CD8-positive, alpha-beta memory T cell (primary cell): ENCODE measurements at regions not wholly inside any gene's neighbourhood (a gene's known extent, or its start where the extent isn't known, plus 50 kb on each side); places are given as distances from the start of the nearest gene placed in this dataset.

ENCODE experiments used
- CTCF ChIA-PET: fragments of 350-600 bp; sonication (Branson Sonifier 250); formaldehyde crosslinking; loops from one replicate; lab custom pipeline; 2021; ENCODE audit warnings: antibody characterized with exemption; lab: Charles Lee
- POLR2A ChIA-PET: fragments of 350-600 bp; sonication (Branson Sonifier 250); formaldehyde crosslinking; loops from one replicate; lab custom pipeline; 2021; ENCODE audit warnings: antibody characterized with exemption; lab: Charles Lee
- DNase-seq, 5 donors: peaks; one replicate each; pipeline versions ENCODE4 v3.0.0 to v3.0.0-alpha.2; 2020 to 2022; ENCODE audit warnings: mixed read lengths in 1 of 5
- H3K27ac ChIP-seq: one replicate; pipeline ENCODE4 v1.7.0; 2013; ENCODE audit warnings: low read depth, mild to moderate bottlenecking, low read length, moderate library complexity
- H3K27me3 ChIP-seq: 2 replicates; pipeline ENCODE4 v1.7.0; 2013; ENCODE audit warnings: low read length, mild to moderate bottlenecking; ENCODE audit not compliant: insufficient read depth, poor library complexity, severe bottlenecking
- H3K36me3 ChIP-seq: 2 replicates; pipeline ENCODE4 v1.7.0; 2013; ENCODE audit warnings: mild to moderate bottlenecking, low read length, moderate library complexity; ENCODE audit not compliant: insufficient read depth
- H3K4me1 ChIP-seq: 2 replicates; pipeline ENCODE4 v1.7.0; 2013; ENCODE audit warnings: mild to moderate bottlenecking, low read length, moderate library complexity; ENCODE audit not compliant: insufficient read depth
- H3K4me3 ChIP-seq: 2 replicates; pipeline ENCODE4 v1.7.0; 2013; ENCODE audit warnings: mild to moderate bottlenecking, low read length
- H3K9me3 ChIP-seq: 2 replicates; pipeline ENCODE4 v1.7.0; 2013; ENCODE audit warnings: mild to moderate bottlenecking, low read length
- H3K27ac Mint-ChIP-seq, 8 donors: one replicate each; pipeline ENCODE4 v1.8.0; 2020 to 2021; ENCODE audit warnings: mixed read lengths in 8 of 8, mild to moderate bottlenecking in 6 of 8, inconsistent platforms in 3 of 8, moderate library complexity in 3 of 8
- H3K27me3 Mint-ChIP-seq, 2 donors: one replicate each; pipeline ENCODE4 v1.8.0; 2020 to 2021; ENCODE audit warnings: mixed read lengths in 2 of 2, mild to moderate bottlenecking in 1 of 2, moderate library complexity in 1 of 2
- H3K36me3 Mint-ChIP-seq, 3 donors: one replicate each; pipeline ENCODE4 v1.8.0; 2020 to 2021; ENCODE audit warnings: mixed read lengths in 3 of 3, inconsistent platforms in 1 of 3, mild to moderate bottlenecking in 1 of 3
- H3K4me1 Mint-ChIP-seq, 3 donors: one replicate each; pipeline ENCODE4 v1.8.0; 2020 to 2021; ENCODE audit warnings: mixed read lengths in 3 of 3, inconsistent platforms in 1 of 3, mild to moderate bottlenecking in 1 of 3
- H3K4me3 Mint-ChIP-seq, 7 donors: one replicate each; pipeline ENCODE4 v1.8.0; 2020 to 2021; ENCODE audit warnings: mixed read lengths in 7 of 7, mild to moderate bottlenecking in 6 of 7, moderate library complexity in 4 of 7, inconsistent platforms in 2 of 7
- H3K9me3 Mint-ChIP-seq, 5 donors: one replicate each; pipeline ENCODE4 v1.8.0; 2020 to 2022; ENCODE audit warnings: mixed read lengths in 5 of 5, mild to moderate bottlenecking in 3 of 5, moderate library complexity in 2 of 5, inconsistent platforms in 1 of 5

DNA sequence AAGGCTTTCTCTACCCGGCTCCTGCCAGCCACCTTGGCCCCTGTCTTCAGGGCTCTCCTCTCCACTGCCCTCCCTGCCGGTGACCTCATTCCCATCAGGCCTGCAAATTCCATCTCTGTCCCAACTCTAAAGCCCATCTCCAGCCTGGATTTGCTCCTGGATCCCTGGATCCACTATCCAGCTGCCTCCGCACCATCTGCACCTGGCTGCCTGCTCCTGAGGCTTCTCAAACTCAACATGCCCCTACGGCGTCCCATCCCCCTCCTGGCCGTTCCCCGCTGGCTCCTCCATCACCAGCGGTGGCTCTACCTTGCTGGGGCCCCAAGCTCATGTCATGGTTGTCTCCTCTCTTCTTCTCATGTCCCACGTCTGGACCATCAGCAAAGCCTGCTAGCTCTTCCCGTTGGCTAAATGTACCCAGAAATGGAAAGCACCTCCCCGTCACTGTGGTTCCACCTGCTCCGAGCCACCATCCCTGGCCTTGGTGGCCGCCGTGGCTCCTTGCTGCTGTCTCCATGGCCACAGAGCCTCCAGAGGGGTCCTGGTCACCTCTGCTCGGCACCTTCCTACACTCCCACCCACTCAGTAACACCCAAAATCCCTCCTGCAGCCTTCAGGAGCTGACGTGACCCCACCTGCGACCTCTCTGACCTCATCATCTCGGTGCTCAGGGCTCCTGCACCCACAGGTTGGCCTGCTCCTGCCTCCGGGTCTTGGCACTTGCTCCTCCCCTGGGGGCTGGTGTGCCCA is 58.5 kb downstream of the ADRA2C start:
- Histone ChIP-seq H3K27me3 (no peaks in the 10 kb centered on the region), H3K27ac (no peak overlapping the region), H3K4me3 (no peak overlapping the region), H3K4me1 (no peaks in the 10 kb centered on the region), H3K9me3 (no peaks in the 10 kb centered on the region), H3K36me3 (no peaks in the 10 kb centered on the region)
- ChIA-PET CTCF (no interaction called here), POLR2A (no interaction called here)
- no peaks in the 10 kb centered on the region for H3K4me1 Mint-ChIP-seq
- DNase-seq, result no peak
- H3K4me3 Mint-ChIP-seq, result no peak overlapping the region
- H3K9me3 Mint-ChIP-seq, result peaks cover 0 to 4% (median 0%) of the 10 kb centered on the region in 5 donors
- no peaks in the 10 kb centered on the region for H3K36me3 Mint-ChIP-seq
- H3K27me3 Mint-ChIP-seq, result peaks cover 3% of the 10 kb centered on the region in 2 donors
- no peak overlapping the region for H3K27ac Mint-ChIP-seq

- Mint-ChIP-seq H3K9me3 (peaks cover 0 to 4% (median 0%) of the 10 kb centered on the region in 5 donors), H3K27ac (no peak overlapping the region), H3K27me3 (peaks cover 3 to 6% of the 10 kb centered on the region in 2 donors), H3K4me1 (no peaks in the 10 kb centered on the region), H3K36me3 (no peaks in the 10 kb centered on the region), H3K4me3 (no peak overlapping the region)
- Histone ChIP-seq H3K27me3 (no peaks in the 10 kb centered on the region), H3K36me3 (no peaks in the 10 kb centered on the region), H3K9me3 (no peaks in the 10 kb centered on the region), H3K4me1 (no peaks in the 10 kb centered on the region), H3K4me3 (no peak overlapping the region), H3K27ac (no peak overlapping the region)
- no peak for DNase-seq
- CTCF ChIA-PET, result no interaction called here
- POLR2A ChIA-PET, result no interaction called here
Measured at GRCh38 chr4:3825530-3825929, 59.3 kb downstream of the ADRA2C start.

- H3K36me3 ChIP-seq, result no peaks in the 10 kb centered on the region
- no peak overlapping the region for H3K4me3 ChIP-seq
- no peaks in the 10 kb centered on the region for H3K9me3 ChIP-seq
- no peaks in the 10 kb centered on the region for H3K36me3 Mint-ChIP-seq
- H3K27ac ChIP-seq, result no peak overlapping the region
- H3K27me3 ChIP-seq, result no peaks in the 10 kb centered on the region
- no peaks in the 10 kb centered on the region for H3K4me1 Mint-ChIP-seq
- H3K4me1 ChIP-seq, result no peaks in the 10 kb centered on the region
- H3K9me3 Mint-ChIP-seq, result peaks cover 0 to 4% (median 0%) of the 10 kb centered on the region in 5 donors
- H3K27me3 Mint-ChIP-seq, result peaks cover 3% of the 10 kb centered on the region in 2 donors
- no peak overlapping the region for H3K4me3 Mint-ChIP-seq
- no peak for DNase-seq
- ChIA-PET POLR2A (no interaction called here), CTCF (no interaction called here)
- H3K27ac Mint-ChIP-seq, result no peak overlapping the region
Measured at GRCh38 chr4:3826247-3827172, 60.3 kb downstream of the ADRA2C start.

- no peak overlapping the region for H3K27ac ChIP-seq
- H3K27ac Mint-ChIP-seq, result no peak overlapping the region
- H3K27me3 Mint-ChIP-seq, result peaks cover 5 to 13% of the 10 kb centered on the region in 2 donors
- DNase-seq, result peak in 1 of 5 donors; percentile 24
- CTCF ChIA-PET, result interaction anchor here (0.6 kb wide), 1 partner anchor 116 kb away, joined by 3 read pairs; no protein-coding TSS in a partner anchor
- no peaks in the 10 kb centered on the region for H3K36me3 Mint-ChIP-seq
- H3K36me3 ChIP-seq, result no peaks in the 10 kb centered on the region
- H3K9me3 ChIP-seq, result no peaks in the 10 kb centered on the region
- H3K9me3 Mint-ChIP-seq, result peaks cover 0 to 4% (median 0%) of the 10 kb centered on the region in 5 donors
- no peaks in the 10 kb centered on the region for H3K4me1 ChIP-seq
- no peaks in the 10 kb centered on the region for H3K27me3 ChIP-seq
- no peak overlapping the region for H3K4me3 ChIP-seq
- H3K4me3 Mint-ChIP-seq, result no peak overlapping the region
- POLR2A ChIA-PET, result no interaction called here
- H3K4me1 Mint-ChIP-seq, result no peaks in the 10 kb centered on the region
Measured at GRCh38 chr4:3827616-3828492, 61.7 kb downstream of the ADRA2C start.

DNA sequence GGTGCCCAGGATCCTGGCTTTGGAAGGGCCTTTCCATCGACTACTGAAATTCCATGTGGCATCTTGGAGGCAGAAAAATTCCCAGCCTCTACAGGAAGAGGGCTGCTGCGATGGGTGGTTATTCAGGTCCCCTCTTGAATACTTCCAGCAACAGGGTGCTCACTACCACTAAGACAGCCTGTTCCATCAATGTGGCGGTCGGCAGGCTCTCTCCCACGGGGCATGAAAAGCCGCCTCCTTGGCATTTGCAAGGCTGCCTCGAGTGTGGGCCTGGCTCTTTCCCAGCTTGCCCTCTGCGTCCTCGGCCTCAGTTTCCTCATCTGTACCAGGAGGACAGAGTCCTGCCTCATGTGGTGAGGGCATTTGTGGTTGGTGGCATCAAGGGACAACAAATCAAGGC is 62.4 kb downstream of the ADRA2C start:
- CTCF ChIA-PET, result interaction anchor here (0.6 kb wide), 1 partner anchor 115 kb away, joined by 3 read pairs; no protein-coding TSS in a partner anchor
- POLR2A ChIA-PET, result no interaction called here
- H3K36me3 Mint-ChIP-seq, result no peaks in the 10 kb centered on the region

GRCh38 chr4:3829211-3829955 is 63.2 kb downstream of the ADRA2C start:
- Mint-ChIP-seq H3K36me3 (no peaks in the 10 kb centered on the region), H3K4me3 (no peak overlapping the region), H3K4me1 (no peaks in the 10 kb centered on the region), H3K27me3 (peaks cover 14 to 28% of the 10 kb centered on the region in 2 donors), H3K9me3 (peaks cover 0 to 4% (median 0%) of the 10 kb centered on the region in 5 donors), H3K27ac (no peak overlapping the region)
- H3K9me3 ChIP-seq, result no peaks in the 10 kb centered on the region
- ChIA-PET POLR2A (no interaction called here), CTCF (no interaction called here)
- no peaks in the 10 kb centered on the region for H3K27me3 ChIP-seq
- H3K4me3 ChIP-seq, result no peak overlapping the region
- peak in 1 of 5 donors; percentile 29 for DNase-seq
- no peaks in the 10 kb centered on the region for H3K36me3 ChIP-seq
- no peaks in the 10 kb centered on the region for H3K4me1 ChIP-seq
- H3K27ac ChIP-seq, result no peak overlapping the region

More for the DNA sequence above, 62.4 kb downstream of the ADRA2C start:
- no peak overlapping the region for H3K27ac ChIP-seq
- H3K4me3 Mint-ChIP-seq, result no peak overlapping the region
- H3K36me3 ChIP-seq, result no peaks in the 10 kb centered on the region
- no peaks in the 10 kb centered on the region for H3K4me1 ChIP-seq
- peak in 1 of 5 donors; percentile 20 for DNase-seq
- H3K27ac Mint-ChIP-seq, result no peak overlapping the region
- H3K27me3 Mint-ChIP-seq, result peaks cover 10 to 19% of the 10 kb centered on the region in 2 donors
- no peak overlapping the region for H3K4me3 ChIP-seq
- H3K4me1 Mint-ChIP-seq, result no peaks in the 10 kb centered on the region
- no peaks in the 10 kb centered on the region for H3K27me3 ChIP-seq
- H3K9me3 Mint-ChIP-seq, result peaks cover 0 to 4% (median 0%) of the 10 kb centered on the region in 5 donors
- no peaks in the 10 kb centered on the region for H3K9me3 ChIP-seq
